ENCODE measurements at regions not wholly inside any gene's neighbourhood (a gene's known extent, or its start where the extent isn't known, plus 50 kb on each side); places are given as distances from the start of the nearest gene placed in this dataset.

DNA sequence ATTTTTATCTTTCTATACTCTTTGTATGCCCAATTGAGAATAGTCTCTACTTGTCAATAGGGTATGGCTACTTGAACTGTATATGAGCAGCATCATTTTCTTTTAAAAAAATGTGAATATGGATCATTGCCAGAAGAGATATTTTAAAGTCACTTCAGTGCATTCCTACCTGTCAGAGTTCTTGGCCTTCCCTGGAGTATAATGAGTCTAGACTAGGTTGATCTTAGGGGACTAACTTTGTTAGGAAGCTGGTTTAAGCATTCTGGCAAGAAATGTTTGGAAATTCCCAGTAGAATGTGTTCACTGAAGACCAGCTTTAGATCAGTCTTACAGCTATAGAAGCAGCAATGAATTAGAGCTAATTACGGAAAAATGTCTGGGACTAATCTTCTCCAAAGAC, 178.2 kb downstream of the FAT4 start:
- TF ChIP-seq, protein P1, sequence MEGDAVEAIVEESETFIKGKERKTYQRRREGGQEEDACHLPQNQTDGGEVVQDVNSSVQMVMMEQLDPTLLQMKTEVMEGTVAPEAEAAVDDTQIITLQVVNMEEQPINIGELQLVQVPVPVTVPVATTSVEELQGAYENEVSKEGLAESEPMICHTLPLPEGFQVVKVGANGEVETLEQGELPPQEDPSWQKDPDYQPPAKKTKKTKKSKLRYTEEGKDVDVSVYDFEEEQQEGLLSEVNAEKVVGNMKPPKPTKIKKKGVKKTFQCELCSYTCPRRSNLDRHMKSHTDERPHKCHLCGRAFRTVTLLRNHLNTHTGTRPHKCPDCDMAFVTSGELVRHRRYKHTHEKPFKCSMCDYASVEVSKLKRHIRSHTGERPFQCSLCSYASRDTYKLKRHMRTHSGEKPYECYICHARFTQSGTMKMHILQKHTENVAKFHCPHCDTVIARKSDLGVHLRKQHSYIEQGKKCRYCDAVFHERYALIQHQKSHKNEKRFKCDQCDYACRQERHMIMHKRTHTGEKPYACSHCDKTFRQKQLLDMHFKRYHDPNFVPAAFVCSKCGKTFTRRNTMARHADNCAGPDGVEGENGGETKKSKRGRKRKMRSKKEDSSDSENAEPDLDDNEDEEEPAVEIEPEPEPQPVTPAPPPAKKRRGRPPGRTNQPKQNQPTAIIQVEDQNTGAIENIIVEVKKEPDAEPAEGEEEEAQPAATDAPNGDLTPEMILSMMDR (IDR thresholded peaks at IDR 0.05): no peak
- TF ChIP-seq POLR2A (IDR thresholded peaks at IDR 0.05): no peak
- TF ChIP-seq POLR2AphosphoS5 (IDR thresholded peaks at IDR 0.05): no peak
- TF ChIP-seq EP300 (IDR thresholded peaks at IDR 0.05): no peak
